ENCODE measurements at regions not wholly inside any gene's neighbourhood (a gene's known extent, or its start where the extent isn't known, plus 50 kb on each side); places are given as distances from the start of the nearest gene placed in this dataset.

DNA sequence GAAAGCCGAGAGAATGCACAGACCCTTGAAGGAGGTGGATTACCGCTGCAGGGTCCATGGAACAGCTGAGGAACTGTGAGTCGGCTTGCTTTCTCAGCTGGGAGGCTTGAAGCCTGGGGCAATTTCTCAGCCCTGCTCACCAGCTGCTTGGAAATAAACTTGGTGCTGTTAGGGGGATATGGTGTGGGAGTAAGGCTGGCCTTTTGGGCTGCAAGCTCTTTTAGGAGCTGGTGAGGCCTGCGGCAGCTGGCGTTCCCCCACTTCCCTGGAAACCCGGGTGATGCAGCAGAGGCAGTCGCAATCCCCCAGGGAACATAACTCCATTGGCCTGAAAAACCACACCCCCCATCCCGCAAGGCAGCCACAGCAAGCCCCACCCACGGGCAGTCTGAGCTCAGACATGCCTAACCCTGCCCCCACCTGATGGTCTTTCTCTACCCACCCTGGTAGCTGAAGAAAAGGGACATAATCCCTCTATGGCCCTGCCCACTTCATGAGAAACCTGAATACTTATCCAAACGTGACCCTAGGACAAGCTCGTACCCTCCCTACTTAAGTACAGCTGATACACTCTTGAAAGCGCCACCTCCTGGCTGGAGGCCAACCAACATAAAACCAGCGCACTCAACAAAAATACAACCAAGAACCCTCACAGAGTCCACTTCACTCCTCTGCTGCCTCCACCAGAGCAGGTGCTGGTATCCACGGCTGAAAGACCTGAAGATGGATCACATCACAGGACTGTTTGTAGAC lies 1995.8 kb downstream of the NCAM2 start:
- no peak overlapping the region for H3K4me3 ChIP-seq
- no peaks in the 10 kb centered on the region for H3K9me3 ChIP-seq
- ChIA-PET CTCF (no interaction called here), POLR2A (no interaction called here)
- no peak overlapping the region for H3K4me2 ChIP-seq
- no peaks in the 10 kb centered on the region for H3K4me1 ChIP-seq
- DNase-seq (ENCODE audit: low read depth in 1 of 2, low spot score in 1 of 2) (no peak), ATAC-seq (no peak), FAIRE-seq (no peak)
- H3K27ac ChIP-seq, result no peak overlapping the region
- WGBS (ENCODE audit: missing lambda C conversion rate), result 39% methylated on average over 7 of the region's 14 CpGs
- TF ChIP-seq GATA3 (IDR thresholded peaks at IDR 0.05; ENCODE audit: borderline replicate concordance) (no peak), MAFK (IDR thresholded peaks at IDR 0.05; ENCODE audit: partially characterized antibody) (no peak), HEYL (CRISPR knock-in tag; IDR thresholded peaks at IDR 0.05) (no peak), JUNB (IDR thresholded peaks at IDR 0.05) (no peak), CEBPB (IDR thresholded peaks at IDR 0.05) (no peak), CBX2 (IDR thresholded peaks at IDR 0.05; ENCODE audit: borderline replicate concordance, low read depth) (no peak), ZNF302 (CRISPR knock-in tag; IDR thresholded peaks at IDR 0.05) (no peak), NFE2L2 (conservative IDR thresholded peaks at IDR 0.05; ENCODE audit: low read length) (no peak), ZC3H11A (IDR thresholded peaks at IDR 0.05) (no peak), EP300 (IDR thresholded peaks at IDR 0.05) (no peak), JUN (IDR thresholded peaks at IDR 0.05) (no peak), TP53 (CRISPR knock-in tag; IDR thresholded peaks at IDR 0.05) (no peak), NPAS2 (CRISPR knock-in tag; IDR thresholded peaks at IDR 0.05; ENCODE audit: borderline replicate concordance) (no peak), HOXA7 (CRISPR knock-in tag; IDR thresholded peaks at IDR 0.05) (no peak), KDM1A (IDR thresholded peaks at IDR 0.05; ENCODE audit: low read depth) (no peak), TFCP2L1 (CRISPR knock-in tag; IDR thresholded peaks at IDR 0.05) (no peak), HDAC2 (IDR thresholded peaks at IDR 0.05) (no peak)
- TF ChIP-seq, protein P1, sequence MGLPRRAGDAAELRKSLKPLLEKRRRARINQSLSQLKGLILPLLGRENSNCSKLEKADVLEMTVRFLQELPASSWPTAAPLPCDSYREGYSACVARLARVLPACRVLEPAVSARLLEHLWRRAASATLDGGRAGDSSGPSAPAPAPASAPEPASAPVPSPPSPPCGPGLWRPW (IDR thresholded peaks at IDR 0.05), result no peak
- TF ChIP-seq, protein P2, sequence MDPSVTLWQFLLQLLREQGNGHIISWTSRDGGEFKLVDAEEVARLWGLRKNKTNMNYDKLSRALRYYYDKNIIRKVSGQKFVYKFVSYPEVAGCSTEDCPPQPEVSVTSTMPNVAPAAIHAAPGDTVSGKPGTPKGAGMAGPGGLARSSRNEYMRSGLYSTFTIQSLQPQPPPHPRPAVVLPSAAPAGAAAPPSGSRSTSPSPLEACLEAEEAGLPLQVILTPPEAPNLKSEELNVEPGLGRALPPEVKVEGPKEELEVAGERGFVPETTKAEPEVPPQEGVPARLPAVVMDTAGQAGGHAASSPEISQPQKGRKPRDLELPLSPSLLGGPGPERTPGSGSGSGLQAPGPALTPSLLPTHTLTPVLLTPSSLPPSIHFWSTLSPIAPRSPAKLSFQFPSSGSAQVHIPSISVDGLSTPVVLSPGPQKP (IDR thresholded peaks at IDR 0.05; ENCODE audit: low read depth, low read length), result no peak

DNA sequence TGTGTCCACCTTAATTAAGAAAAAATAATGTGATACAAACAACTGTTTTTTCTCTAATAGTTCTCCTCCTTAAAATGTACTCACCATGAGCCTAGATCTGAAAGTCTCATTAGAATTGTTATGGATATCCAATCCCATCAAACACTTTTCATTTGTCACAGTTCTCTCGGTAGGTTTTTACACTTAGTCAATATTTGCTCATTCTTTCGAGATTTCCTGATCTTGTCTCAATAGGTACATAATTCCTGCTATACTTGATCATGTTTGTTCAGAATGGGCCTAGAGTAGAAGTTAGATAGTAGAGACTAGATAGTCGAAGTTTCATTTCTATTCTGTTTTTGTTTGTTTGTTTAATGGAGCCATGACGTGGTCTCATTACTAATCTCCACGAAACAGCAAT lies 2005.7 kb downstream of the NCAM2 start:
- Histone ChIP-seq H3K27ac (no peak overlapping the region), H3K4me2 (no peak overlapping the region), H3K9me3 (no peaks in the 10 kb centered on the region), H3K4me3 (no peak overlapping the region), H3K4me1 (no peaks in the 10 kb centered on the region)
- TF ChIP-seq RNF2 (IDR thresholded peaks at IDR 0.05; ENCODE audit: borderline replicate concordance, low read depth) (no peak), MAFK (IDR thresholded peaks at IDR 0.05; ENCODE audit: partially characterized antibody) (no peak)
- TF ChIP-seq, protein P3, sequence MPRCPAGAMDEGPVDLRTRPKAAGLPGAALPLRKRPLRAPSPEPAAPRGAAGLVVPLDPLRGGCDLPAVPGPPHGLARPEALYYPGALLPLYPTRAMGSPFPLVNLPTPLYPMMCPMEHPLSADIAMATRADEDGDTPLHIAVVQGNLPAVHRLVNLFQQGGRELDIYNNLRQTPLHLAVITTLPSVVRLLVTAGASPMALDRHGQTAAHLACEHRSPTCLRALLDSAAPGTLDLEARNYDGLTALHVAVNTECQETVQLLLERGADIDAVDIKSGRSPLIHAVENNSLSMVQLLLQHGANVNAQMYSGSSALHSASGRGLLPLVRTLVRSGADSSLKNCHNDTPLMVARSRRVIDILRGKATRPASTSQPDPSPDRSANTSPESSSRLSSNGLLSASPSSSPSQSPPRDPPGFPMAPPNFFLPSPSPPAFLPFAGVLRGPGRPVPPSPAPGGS (IDR thresholded peaks at IDR 0.05), result no peak
- CTCF ChIA-PET, result no interaction called here
- 1% methylated on average over 4 of the region's 5 CpGs for WGBS (ENCODE audit: missing lambda C conversion rate)
- POLR2A ChIA-PET, result no interaction called here
- DNase-seq (ENCODE audit: low read depth in 1 of 2, low spot score in 1 of 2) (no peak), ATAC-seq (no peak), FAIRE-seq (no peak)

DNA sequence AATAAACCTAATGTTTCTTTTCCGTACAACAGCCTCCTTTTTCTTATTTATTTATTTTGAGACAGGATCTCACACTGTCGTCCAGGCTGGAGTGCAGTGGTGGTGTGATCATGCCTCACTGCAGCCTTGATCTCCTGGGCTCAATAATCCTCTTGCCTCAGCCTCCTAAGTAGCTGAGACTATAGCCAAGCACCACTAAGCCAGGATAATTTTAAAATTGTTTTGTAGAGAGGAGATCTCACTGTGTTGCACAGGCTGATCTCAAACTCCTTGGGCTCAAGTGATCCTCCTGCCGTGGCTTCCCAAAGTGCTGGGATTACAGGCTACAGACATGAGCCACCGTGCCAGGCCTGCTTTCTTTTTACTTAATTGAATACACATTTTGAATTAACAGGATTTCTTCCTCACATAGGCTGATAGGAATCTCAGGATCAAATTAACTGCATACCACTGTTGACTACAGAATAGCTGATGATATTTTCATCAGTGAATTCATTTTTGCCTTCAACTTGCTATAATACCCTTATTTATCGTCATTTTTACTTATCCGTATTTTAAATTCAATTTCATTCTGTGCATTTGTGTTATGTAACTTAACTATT lies 2010.5 kb downstream of the NCAM2 start:
- H3K4me2 ChIP-seq, result no peak overlapping the region
- POLR2A ChIA-PET, result no interaction called here
- CTCF ChIA-PET, result no interaction called here

More for the DNA sequence above, 2010.5 kb downstream of the NCAM2 start:
- ATAC-seq, result no peak
- no peak for DNase-seq (ENCODE audit: low read depth in 1 of 2, low spot score in 1 of 2)
- H3K9me3 ChIP-seq, result no peaks in the 10 kb centered on the region
- H3K4me1 ChIP-seq, result no peaks in the 10 kb centered on the region
- H3K27ac ChIP-seq, result no peak overlapping the region
- 3% methylated on average over 6 of the region's 6 CpGs for WGBS (ENCODE audit: missing lambda C conversion rate)
- no peak for FAIRE-seq
- TF ChIP-seq FOXS1 (CRISPR knock-in tag; IDR thresholded peaks at IDR 0.05) (no peak), ZFP36 (IDR thresholded peaks at IDR 0.05; ENCODE audit: borderline replicate concordance, partially characterized antibody) (no peak), KDM1A (IDR thresholded peaks at IDR 0.05; ENCODE audit: low read depth) (no peak), JUN (IDR thresholded peaks at IDR 0.05) (no peak), CBX2 (IDR thresholded peaks at IDR 0.05; ENCODE audit: borderline replicate concordance, low read depth) (no peak), HOXB5 (CRISPR knock-in tag; IDR thresholded peaks at IDR 0.05) (no peak), TP53 (CRISPR knock-in tag; IDR thresholded peaks at IDR 0.05) (no peak)
- TF ChIP-seq, protein P4, sequence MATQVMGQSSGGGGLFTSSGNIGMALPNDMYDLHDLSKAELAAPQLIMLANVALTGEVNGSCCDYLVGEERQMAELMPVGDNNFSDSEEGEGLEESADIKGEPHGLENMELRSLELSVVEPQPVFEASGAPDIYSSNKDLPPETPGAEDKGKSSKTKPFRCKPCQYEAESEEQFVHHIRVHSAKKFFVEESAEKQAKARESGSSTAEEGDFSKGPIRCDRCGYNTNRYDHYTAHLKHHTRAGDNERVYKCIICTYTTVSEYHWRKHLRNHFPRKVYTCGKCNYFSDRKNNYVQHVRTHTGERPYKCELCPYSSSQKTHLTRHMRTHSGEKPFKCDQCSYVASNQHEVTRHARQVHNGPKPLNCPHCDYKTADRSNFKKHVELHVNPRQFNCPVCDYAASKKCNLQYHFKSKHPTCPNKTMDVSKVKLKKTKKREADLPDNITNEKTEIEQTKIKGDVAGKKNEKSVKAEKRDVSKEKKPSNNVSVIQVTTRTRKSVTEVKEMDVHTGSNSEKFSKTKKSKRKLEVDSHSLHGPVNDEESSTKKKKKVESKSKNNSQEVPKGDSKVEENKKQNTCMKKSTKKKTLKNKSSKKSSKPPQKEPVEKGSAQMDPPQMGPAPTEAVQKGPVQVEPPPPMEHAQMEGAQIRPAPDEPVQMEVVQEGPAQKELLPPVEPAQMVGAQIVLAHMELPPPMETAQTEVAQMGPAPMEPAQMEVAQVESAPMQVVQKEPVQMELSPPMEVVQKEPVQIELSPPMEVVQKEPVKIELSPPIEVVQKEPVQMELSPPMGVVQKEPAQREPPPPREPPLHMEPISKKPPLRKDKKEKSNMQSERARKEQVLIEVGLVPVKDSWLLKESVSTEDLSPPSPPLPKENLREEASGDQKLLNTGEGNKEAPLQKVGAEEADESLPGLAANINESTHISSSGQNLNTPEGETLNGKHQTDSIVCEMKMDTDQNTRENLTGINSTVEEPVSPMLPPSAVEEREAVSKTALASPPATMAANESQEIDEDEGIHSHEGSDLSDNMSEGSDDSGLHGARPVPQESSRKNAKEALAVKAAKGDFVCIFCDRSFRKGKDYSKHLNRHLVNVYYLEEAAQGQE (IDR thresholded peaks at IDR 0.05), result no peak
- no peak overlapping the region for H3K4me3 ChIP-seq
